ENCODE measurements at regions not wholly inside any gene's neighbourhood (a gene's known extent, or its start where the extent isn't known, plus 50 kb on each side); places are given as distances from the start of the nearest gene placed in this dataset.

GRCh38 chr4:132709056-132709455 lies 440.0 kb upstream of the PCDH10 start:
- no peak for TF ChIP-seq TAF1 (IDR thresholded peaks at IDR 0.05; ENCODE audit: low read depth, low read length)
- no peak for TF ChIP-seq POLR2AphosphoS5 (IDR thresholded peaks at IDR 0.05; ENCODE audit: low read depth, low read length)
- no peak for TF ChIP-seq POLR2A (IDR thresholded peaks at IDR 0.05; ENCODE audit: low read depth, low read length)
- TF ChIP-seq SPI1 (IDR thresholded peaks at IDR 0.05; ENCODE audit: low read depth, low read length), result no peak
- TF ChIP-seq PAX5 (IDR thresholded peaks at IDR 0.05; ENCODE audit: insufficient read depth, low read length, severe bottlenecking), result no peak

All from GM12891 (cell line).